ENCODE measurements at regions not wholly inside any gene's neighbourhood (a gene's known extent, or its start where the extent isn't known, plus 50 kb on each side); places are given as distances from the start of the nearest gene placed in this dataset.

- DNase-seq (ENCODE audit: low read depth in 2 of 2), result no peak
Measured at GRCh38 chr4:1495416-1496115, 89.3 kb upstream of the NKX1-1 start.

- no peak for DNase-seq (ENCODE audit: low read depth in 2 of 2)
Measured at GRCh38 chr4:1494416-1495315, 88.4 kb upstream of the NKX1-1 start.

DNA sequence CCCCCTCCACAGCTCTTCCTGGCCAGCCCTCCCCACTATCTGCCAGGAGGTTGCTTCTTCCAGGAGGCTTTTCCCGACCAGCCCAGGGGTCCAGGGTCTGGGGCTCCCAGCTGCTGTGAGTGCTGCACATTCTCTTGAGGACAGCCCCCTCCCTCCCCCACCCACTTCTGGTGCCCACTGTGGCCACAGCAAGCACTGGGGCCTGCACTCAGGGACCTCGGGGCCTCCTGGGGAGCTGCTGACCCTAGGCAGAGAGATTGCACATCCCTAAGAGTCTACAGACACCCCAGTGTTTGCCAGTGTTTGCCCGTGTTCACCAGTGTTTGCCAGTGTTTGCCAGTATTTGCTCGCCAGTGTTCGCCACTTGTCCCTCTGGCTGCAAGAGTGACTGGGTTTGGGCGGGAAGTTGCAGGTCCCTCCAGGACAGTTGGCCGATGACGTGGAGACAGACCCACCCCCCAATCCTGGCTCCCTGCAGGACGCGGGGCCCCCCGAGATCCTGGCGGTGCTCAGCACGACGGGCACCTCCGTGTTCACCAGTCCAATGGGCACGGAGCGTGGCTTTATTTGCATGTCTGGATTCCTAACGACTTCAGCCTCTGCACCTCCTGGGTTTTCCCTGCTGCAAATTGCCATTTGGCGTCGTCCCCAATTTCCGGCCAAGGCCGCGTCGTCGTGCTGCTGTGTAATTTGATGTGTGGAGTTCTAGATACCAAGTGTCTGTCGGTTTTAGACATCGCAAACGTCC is 87.5 kb upstream of the NKX1-1 start:
- no peak for DNase-seq (ENCODE audit: low read depth in 2 of 2)

- no peak for DNase-seq (ENCODE audit: low read depth in 2 of 2)
Measured at GRCh38 chr4:1492651-1493539, 86.7 kb upstream of the NKX1-1 start.

DNA sequence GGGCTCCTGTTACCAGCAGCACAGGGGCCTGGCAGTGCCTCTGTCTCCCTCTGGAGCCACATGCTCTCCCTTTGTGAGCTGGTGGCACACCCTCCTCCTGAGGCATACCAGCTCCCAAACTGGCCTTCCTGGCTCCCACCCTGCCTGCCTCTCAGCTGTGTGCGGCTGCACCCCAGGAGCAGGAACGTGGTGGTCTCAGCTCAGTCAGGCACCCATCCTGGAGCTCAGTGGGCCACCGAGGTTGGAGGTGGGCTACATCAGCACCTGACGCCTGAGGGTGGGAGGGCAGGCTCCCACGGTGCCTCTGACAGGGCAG is 85.9 kb upstream of the NKX1-1 start:
- no peak for DNase-seq (ENCODE audit: low read depth in 2 of 2)

DNA sequence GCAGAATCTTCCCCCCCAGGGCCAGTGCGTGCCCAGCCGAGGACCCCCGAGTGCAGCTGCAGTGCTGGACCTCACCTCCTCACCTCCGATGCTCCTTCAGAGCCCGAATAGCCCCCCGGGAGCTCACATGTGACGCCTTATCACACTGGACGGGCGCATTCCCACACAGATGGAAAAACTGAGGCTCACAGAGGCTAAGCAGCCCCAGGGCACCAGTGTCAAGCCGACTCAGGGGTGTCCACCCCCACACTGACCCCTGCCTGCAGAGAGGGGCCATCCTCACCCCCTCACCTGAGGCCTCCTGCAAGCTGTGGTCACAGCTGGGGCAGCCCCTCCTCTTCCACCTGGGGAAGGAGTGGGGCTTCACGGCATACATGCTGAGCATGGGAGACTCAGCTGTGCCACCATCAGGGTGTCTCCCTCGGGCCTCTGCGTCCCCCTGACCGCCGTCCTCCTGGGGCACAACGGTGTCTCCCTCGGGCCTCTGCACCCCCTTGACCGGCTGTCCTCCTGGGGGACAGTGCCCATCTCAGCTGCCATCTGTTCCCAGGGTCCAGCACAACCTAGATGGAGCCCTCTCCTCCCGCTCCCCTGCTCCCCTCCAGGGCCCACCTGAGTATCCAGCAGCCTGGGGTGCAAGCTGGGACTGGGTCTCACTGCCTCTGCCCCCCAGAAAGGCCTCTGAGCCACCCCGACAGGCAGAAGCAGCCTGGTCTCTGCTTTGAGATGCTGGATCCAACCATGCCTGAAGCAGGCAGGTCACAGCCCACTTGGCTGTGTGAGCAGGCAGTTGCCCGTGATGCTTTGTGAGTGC is 85.3 kb upstream of the NKX1-1 start:
- DNase-seq (ENCODE audit: low read depth in 2 of 2), result no peak

- no peak for DNase-seq (ENCODE audit: low read depth in 2 of 2)
Measured at GRCh38 chr4:1490654-1491327, 84.5 kb upstream of the NKX1-1 start.

- no peak for DNase-seq (ENCODE audit: low read depth in 2 of 2)
Measured at GRCh38 chr4:1490011-1490653, 83.9 kb upstream of the NKX1-1 start.

DNA sequence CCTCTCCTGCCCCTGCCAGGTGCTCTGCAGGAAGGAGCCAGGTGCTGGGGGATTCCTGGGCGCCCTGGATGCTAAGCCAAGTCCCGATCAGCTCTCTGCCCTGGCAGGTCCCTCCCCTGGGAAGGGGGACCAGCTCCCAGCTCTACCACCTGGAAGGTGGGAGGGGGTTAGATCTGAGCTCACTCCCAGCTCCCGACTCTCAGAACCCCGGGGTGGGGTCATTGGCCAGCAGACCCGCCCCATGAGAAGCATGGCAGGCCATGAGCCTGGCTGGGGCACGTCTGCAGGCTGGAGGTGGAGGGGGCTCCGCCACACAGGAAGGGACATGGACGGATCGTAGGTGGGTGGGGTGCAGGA is 83.4 kb upstream of the NKX1-1 start:
- no peak for DNase-seq (ENCODE audit: low read depth in 2 of 2)

GRCh38 chr4:1488831-1489638 is 82.8 kb upstream of the NKX1-1 start:
- no peak for DNase-seq (ENCODE audit: low read depth in 2 of 2)

DNA sequence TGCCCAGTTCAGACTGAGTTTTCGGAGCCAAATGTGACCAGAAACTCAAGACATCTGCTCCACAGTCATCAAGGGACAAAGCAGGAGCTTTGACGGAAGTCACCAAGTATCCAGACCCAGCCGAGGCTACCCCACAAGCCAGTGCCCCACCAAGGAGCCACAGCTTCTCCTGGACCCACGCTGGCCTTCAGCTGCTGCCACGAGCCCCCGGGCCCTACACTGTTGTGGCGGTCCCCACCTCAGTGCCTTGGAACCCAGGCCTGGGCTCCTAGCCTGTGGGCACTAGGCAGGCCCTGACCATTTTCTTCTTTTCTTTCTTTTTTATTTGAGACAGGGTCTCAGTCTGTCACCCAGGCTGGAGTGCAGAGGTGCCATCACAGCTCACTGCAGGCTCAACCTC is 82.1 kb upstream of the NKX1-1 start:
- DNase-seq (ENCODE audit: low read depth in 2 of 2), result no peak

GRCh38 chr4:1487761-1488160 is 81.5 kb upstream of the NKX1-1 start:
- no peak for DNase-seq (ENCODE audit: low read depth in 2 of 2)

GRCh38 chr4:1487106-1487505 is 80.9 kb upstream of the NKX1-1 start:
- DNase-seq (ENCODE audit: low read depth in 2 of 2), result no peak

GRCh38 chr4:1485280-1485679 is 79.0 kb upstream of the NKX1-1 start:
- DNase-seq (ENCODE audit: low read depth in 2 of 2), result no peak

GRCh38 chr4:1480720-1481119 is 74.5 kb upstream of the NKX1-1 start:
- DNase-seq (ENCODE audit: low read depth in 2 of 2), result no peak

GRCh38 chr4:1479454-1479853 is 73.2 kb upstream of the NKX1-1 start:
- no peak for DNase-seq (ENCODE audit: low read depth in 2 of 2)

GRCh38 chr4:1478766-1479355 is 72.6 kb upstream of the NKX1-1 start:
- DNase-seq (ENCODE audit: low read depth in 2 of 2), result no peak

DNA sequence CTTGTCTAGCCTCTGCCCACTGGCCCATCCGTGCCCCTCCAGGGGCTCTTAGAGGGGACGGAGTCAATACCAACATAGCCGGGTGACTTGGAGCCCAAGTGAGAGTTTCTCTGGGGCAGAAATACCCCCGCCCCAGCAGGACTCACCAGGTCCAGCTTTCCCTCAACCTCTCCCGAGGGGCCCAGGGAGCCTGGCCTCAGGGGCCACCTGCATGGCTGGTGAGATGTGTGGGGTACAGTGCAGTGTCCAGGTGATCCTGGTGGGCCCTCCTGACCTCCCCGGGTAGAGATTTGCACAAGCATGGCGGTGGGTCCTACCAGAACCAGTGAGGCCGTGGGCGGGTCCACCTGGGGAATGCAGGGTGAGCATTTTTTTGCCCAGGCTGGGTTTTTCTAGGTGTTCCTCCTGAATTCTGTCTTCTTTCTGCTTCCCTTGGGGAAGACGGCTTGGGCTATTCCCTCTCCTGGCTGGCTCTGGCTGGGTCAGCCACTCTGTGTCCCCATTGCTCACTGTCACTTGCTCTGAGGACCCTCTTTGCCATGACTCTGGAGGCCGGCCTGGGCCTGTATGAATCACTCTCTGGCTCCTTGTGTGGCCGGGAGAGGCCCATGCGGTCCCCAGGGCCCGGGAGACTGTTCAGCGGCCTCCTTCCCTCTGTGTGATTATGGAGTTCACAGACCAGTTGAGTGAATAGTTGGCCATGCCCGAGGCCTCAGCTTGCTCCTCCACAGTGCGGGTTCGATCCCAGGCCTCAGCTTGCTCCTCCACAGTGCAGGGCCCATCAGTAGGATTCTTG is 71.0 kb upstream of the NKX1-1 start:
- DNase-seq (ENCODE audit: low read depth in 2 of 2), result no peak
